NCI-H446 (cell line): ENCODE measurements at regions not wholly inside any gene's neighbourhood (a gene's known extent, or its start where the extent isn't known, plus 50 kb on each side); places are given as distances from the start of the nearest gene placed in this dataset.
"Not testable (repeated sequence)": the region's sequence is repeated elsewhere in the genome, so short reads cannot be mapped to it uniquely, and the experiment has no call there.

Source experiments
- DNase-seq, 2 experiments: peaks; one replicate each; lab custom pipeline; 2025; lab: John Stamatoyannopoulos, UW

- DNase-seq, result no peak
These were observed 163.6 kb upstream of the PRICKLE2 start for GRCh38 chr3:64388886-64389285.

GRCh38 chr3:64387688-64388087 is 162.4 kb upstream of the PRICKLE2 start:
- no peak for DNase-seq

- no peak for DNase-seq
These were observed 160.0 kb upstream of the PRICKLE2 start for GRCh38 chr3:64385277-64385676.

- DNase-seq, result no peak
These were observed 159.3 kb upstream of the PRICKLE2 start for GRCh38 chr3:64384561-64384960.

GRCh38 chr3:64382153-64382552 is 156.9 kb upstream of the PRICKLE2 start:
- DNase-seq, result no peak

DNA sequence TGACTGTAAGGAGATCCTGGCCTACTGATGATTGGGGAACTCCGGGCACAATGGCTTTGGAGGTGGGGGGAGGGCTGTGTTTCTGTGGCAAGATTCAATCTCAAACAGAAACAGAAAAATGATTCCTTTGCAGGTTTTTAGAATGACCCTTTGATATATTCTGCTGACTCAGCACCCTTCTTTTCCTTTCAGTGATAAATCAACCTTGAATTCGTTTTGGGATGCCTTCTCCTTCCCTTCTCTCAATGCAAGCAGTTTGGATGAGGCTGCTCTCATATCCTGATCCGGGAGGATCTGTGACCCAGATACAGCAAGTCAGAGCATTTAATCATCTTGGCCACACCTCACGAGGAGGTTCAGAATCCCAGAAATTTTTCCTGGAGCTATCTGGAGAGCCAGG is 156.1 kb upstream of the PRICKLE2 start:
- no peak for DNase-seq

DNA sequence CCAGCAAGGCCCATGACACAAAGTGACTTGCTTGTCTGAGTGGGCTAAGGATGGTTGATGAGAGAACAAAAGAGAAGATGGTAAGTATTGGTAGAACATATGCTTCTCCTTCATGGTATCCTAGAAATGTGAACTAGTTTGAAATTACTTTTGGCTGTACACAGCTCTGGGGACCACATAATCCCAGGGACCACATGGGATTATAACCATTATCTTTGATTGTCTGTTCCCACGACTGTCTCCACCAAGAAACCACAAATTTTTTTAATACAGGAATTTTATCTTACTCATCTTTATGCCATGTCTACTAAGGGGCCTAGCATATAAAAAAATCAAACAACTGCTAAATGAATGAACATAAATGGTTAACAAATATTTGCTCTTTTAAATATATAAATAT is 155.3 kb upstream of the PRICKLE2 start:
- DNase-seq, result no peak

DNA sequence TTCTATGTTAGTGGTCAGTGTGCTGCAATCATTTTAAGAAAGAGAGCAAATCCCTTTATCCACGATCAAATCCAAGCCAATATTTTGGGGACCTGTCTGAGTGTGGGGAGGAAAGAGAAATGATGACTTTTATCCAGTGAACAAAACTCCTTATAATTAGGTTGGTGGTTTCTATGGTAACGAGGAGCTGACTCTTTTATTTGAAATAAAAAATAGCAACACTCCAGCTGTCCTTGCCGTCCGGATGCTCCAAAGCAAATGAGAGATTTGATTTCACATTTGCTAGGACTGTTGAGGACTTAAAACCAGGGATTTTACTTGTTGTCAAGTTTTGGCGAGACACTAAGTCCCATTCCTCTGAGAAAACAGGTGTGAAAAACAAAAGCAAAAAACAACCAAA is 154.0 kb upstream of the PRICKLE2 start:
- DNase-seq, result no peak

- no peak for DNase-seq
These were observed 152.7 kb upstream of the PRICKLE2 start for GRCh38 chr3:64377942-64378341.

- DNase-seq, result no peak
These were observed 150.5 kb upstream of the PRICKLE2 start for GRCh38 chr3:64375737-64376136.

DNA sequence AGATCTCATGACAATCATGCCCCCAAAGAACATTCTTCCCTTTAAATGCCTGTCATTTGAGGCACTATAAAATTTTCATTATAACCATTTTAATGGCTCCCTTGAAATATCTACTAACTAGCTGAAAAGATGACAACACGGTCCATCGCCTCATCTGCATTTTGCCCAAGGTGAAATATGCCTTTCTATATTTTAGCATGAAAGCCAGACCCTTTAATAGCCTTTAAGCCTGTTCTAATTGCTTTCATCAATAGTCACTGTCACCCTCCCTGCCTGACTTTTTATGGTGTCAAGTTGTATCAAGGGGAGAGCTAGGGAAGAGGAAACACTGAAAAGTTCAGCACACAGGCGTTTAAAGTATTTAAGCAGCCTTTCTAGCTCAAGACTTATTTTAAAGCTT is 144.1 kb upstream of the PRICKLE2 start:
- no peak for DNase-seq

DNA sequence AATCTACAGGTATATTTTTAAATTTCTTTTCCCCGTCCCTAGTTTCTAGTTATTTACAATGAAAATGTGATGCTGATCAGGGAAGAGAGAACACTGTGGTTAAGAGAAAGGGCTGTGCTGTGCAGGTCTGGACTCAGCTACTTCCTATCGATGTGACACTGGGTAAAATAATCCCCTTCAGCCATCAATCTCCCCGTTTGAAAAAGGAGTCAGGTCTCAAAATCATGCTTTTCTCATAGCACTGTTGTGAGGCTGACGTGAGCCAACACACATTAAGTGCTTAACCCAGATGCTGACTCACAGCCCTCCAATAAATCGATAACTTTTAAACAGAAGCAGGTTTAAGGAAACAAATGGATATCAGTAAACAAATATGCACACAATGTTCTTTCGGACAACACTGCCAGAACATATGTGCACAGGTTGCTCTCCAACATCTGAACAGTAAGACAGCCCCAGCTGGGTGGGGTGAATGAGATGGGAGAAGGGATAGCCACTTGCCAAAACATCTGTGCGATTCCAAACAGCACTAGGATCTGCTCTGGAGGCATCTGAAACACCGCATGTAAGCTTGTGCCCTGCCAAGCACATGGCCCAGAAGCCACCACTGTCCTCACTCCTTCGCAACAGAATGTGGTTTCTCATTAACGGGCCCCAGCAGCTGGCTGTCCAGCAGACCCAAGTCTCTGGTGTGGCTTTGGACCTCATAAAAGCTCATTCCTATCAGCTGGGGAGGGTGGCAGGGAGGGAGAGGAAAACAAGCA is 143.2 kb upstream of the PRICKLE2 start:
- peak in 1 of 2 experiments; percentile 3 for DNase-seq

DNA sequence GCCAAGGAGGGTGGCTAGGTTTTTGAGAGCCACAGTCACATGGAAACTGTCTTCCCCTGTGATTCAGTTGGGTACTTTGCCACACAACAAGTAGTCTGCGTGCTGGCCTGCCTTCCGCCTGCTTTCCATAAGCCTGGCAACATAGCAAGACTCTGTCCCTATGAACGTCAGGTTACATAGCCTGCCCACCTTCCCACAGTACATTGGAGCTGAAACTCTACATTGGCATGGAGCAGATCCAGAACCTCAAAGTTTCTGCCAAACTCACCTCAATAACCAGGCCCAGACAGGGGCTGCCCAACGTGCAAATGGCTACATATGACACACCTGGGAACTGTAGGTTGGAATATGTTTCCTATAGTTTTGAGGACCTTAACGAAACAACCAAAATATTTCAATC is 140.6 kb upstream of the PRICKLE2 start:
- no peak for DNase-seq

- no peak for DNase-seq
These were observed 138.6 kb upstream of the PRICKLE2 start for GRCh38 chr3:64363842-64364241.

DNA sequence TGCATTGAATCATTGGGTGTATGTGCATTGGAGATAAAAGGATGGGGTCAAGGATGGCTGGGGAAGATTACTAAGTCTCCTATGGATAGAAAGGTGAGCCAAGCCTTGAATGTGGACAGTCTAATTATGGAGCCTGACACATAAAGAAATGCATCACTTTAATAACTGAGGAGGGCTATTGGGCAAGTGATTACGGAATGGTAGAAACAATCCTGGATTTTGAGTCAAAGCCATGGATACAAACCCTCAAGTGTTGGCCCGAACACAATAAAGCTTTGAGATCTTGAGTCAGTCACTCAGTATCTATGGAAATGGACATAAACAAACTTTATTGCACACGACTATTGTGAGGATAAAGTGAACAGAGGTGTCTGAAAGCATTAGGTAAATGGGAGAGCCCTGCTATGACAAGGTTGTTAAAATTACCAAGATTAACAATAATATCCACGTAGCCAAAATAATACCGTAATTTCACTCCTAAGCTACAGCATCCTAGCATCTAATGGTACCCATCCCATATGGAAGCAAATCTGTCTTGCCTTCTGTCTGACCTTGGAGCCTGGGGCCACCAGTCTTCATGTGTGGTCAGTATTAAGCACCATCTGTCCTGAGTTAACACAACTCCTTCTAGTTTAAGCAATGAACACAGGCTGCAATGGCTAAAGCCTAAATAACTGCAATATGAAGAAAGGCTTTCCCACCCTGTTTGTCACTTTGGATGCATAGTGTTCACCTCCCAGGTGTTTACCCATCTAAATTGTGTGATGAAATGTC is 136.9 kb upstream of the PRICKLE2 start:
- DNase-seq, result no peak

- not testable (repeated sequence) for DNase-seq
These were observed 135.8 kb upstream of the PRICKLE2 start for GRCh38 chr3:64361036-64361435.

- no peak for DNase-seq
These were observed 135.0 kb upstream of the PRICKLE2 start for GRCh38 chr3:64360280-64360679.

- no peak for DNase-seq
These were observed 134.5 kb upstream of the PRICKLE2 start for GRCh38 chr3:64359735-64360134.

- no peak for DNase-seq
These were observed 133.6 kb upstream of the PRICKLE2 start for GRCh38 chr3:64358853-64359252.

GRCh38 chr3:64358176-64358575 is 132.9 kb upstream of the PRICKLE2 start:
- DNase-seq, result no peak

DNA sequence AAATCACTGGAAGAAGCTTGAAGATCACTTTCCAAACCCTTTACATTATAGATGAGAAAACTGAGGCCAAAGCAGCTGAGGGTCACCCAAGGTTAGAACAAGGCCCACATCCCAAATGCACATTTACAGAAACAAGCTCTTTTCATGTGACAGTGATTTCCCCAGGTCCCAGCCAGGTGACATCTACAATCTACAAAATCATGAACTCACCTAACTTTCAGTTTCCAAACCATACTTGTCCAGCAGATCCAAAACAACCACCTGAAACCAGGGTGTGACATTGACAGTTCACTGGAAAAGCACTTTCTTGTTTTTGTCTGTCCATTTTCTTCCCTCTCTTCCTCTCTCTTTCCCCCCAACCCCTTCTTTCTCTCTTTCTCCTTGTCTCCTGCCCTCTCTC is 132.2 kb upstream of the PRICKLE2 start:
- DNase-seq, result no peak

- no peak for DNase-seq
These were observed 130.1 kb upstream of the PRICKLE2 start for GRCh38 chr3:64355401-64355807.

DNA sequence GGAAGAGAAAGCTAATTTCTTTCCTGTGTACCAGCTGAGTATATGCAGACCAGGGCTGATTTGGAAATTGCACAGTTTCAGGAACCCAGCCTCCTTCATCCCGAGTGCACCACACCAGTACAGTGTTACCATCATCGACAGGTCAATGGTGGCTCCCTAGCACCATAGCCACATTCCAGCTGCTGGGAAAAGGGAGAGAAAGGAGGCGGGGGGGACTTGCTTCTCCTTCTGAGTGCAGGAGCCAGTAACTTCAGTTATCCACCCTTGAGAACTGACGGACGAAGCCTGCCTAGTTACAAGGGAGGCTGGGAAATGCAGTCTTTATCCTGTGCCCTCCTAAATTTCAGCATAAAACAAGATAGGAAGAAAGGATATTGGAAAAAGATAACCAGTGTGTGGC is 129.7 kb upstream of the PRICKLE2 start:
- DNase-seq, result no peak

DNA sequence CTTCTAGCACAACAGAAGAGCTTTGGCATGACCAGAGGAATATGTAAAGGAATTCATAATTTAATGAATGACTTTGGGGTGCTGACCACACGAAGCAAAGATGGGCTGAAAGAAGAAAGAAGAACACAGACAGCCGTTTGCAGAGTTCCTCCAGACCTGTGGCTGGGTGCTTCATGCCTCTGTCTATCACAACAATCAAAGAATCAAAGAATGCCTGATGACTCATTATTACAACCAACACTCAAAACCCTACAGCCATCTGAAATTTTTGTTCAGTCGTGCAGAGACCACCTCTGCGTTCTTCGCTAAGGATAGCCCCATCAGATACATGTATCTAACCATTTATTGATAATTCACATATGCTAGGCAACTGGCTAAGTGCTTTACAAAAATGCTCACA is 129.0 kb upstream of the PRICKLE2 start:
- DNase-seq, result no peak
